Smooth muscle cell (in vitro differentiated cells): ENCODE measurements at regions not wholly inside any gene's neighbourhood (a gene's known extent, or its start where the extent isn't known, plus 50 kb on each side); places are given as distances from the start of the nearest gene placed in this dataset.

Source experiments
- DNase-seq: peaks from one replicate; lab custom pipeline; 2025; ENCODE audit not compliant: unreplicated experiment; lab: John Stamatoyannopoulos, UW
- H2AFZ ChIP-seq: fragments of 200-600 bp; sonication (generic); 2 replicates; pipeline ENCODE4 v1.6.0; 2016; ENCODE audit warnings: antibody characterized with exemption, low read depth, mild to moderate bottlenecking
- H3F3A ChIP-seq: fragments of 200-600 bp; sonication (generic); 2 replicates; pipeline ENCODE4 v1.6.0; 2017; ENCODE audit warnings: antibody characterized with exemption, low read depth
- H3K27ac ChIP-seq: fragments of 200-600 bp; sonication (generic); 2 replicates; pipeline ENCODE4 v1.5.1; 2016; ENCODE audit warnings: low read depth, mild to moderate bottlenecking
- H3K27me3 ChIP-seq: fragments of 200-600 bp; sonication (generic); 2 replicates; pipeline ENCODE4 v1.6.1; 2016; ENCODE audit warnings: low read depth, mild to moderate bottlenecking
- H3K36me3 ChIP-seq: fragments of 200-600 bp; sonication (generic); 2 replicates; pipeline ENCODE4 v1.5.1; 2016; ENCODE audit warnings: low read depth
- H3K4me1 ChIP-seq: fragments of 200-600 bp; sonication (generic); 2 replicates; pipeline ENCODE4 v1.5.1; 2016; ENCODE audit warnings: low read depth
- H3K4me2 ChIP-seq: fragments of 200-600 bp; sonication (generic); 2 replicates; pipeline ENCODE4 v1.6.0; 2016; ENCODE audit warnings: mild to moderate bottlenecking
- H3K4me3 ChIP-seq: fragments of 200-600 bp; sonication (generic); 2 replicates; pipeline ENCODE4 v1.5.1; 2016; ENCODE audit warnings: mild to moderate bottlenecking
- H3K79me2 ChIP-seq: fragments of 200-600 bp; sonication (generic); 2 replicates; pipeline ENCODE4 v1.6.0; 2016; ENCODE audit warnings: low read depth, mild to moderate bottlenecking
- H3K9ac ChIP-seq: fragments of 200-600 bp; sonication (generic); 2 replicates; pipeline ENCODE4 v1.6.0; 2016; ENCODE audit warnings: low read depth
- H3K9me3 ChIP-seq: fragments of 200-600 bp; sonication (generic); replicated peaks from 2 replicates; pipeline ENCODE4 v1.5.1; 2016; ENCODE audit warnings: low read depth
- H4K20me1 ChIP-seq: fragments of 200-600 bp; sonication (generic); 2 replicates; pipeline ENCODE4 v1.6.0; 2016; ENCODE audit warnings: low read depth
- CTCF ChIP-seq: fragments of 200-600 bp; sonication (generic); IDR thresholded peaks from 2 replicates; pipeline ENCODE4 v1.5.1; 2017; ENCODE audit warnings: borderline replicate concordance, mild to moderate bottlenecking, antibody characterized with exemption; ENCODE audit not compliant: insufficient read depth, poor library complexity, severe bottlenecking
- WGBS: methylation state at CpG from one replicate; pipeline ENCODE4 v1.1.7; 2016; ENCODE audit warnings: low lambda C conversion rate; 5-methylcytosine and 5-hydroxymethylcytosine counted together

DNA sequence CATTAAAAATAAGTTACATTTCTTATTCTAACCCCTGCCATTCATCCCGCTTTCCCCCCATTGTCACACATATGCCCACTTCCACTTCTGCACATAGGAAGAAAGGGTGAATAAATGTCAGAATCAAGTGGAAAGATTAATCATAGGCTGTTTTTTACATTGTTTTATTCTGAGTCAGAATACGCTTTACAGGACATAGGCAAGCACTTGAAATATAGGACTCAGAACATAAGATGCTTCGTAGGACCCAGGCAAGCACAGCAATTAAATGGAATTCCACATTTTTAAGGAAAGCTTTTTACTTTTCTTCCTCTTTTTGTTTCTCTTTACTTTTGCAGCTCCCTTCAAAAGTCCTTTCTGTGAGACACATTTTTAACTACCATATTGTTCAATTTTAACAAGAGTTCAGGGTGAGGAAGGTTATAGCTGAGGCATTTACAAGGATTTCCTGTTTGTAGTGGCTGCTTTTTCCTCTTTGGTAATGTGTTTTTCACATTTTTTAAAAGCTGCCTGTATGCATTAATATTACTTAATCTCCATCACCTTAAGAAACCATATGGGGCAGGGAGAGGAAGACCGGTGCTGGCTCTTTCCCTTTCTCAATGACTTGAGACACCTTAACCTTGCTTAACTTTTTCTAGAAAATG is 130.0 kb downstream of the TES start:
- DNase-seq = no peak
- Histone ChIP-seq H4K20me1 (no peaks in the 10 kb centered on the region), H3F3A (no peaks in the 10 kb centered on the region), H3K79me2 (no peaks in the 10 kb centered on the region), H2AFZ (no peak overlapping the region), H3K27me3 (no peaks in the 10 kb centered on the region), H3K9ac (no peak overlapping the region), H3K9me3 (no peaks in the 10 kb centered on the region), H3K27ac (no peak overlapping the region), H3K4me3 (no peak overlapping the region), H3K36me3 (no peaks in the 10 kb centered on the region), H3K4me1 (no peaks in the 10 kb centered on the region), H3K4me2 (no peak overlapping the region)
- no peak for TF ChIP-seq CTCF
- WGBS = 81% methylated on average over 4 of the region's 4 CpGs

- Histone ChIP-seq H3K9me3 (no peaks in the 10 kb centered on the region), H3K27ac (no peak overlapping the region), H3K27me3 (no peaks in the 10 kb centered on the region), H3K4me1 (no peaks in the 10 kb centered on the region), H3K4me3 (no peak overlapping the region), H3F3A (no peaks in the 10 kb centered on the region), H2AFZ (no peak overlapping the region), H3K9ac (no peak overlapping the region), H3K36me3 (no peaks in the 10 kb centered on the region), H3K4me2 (no peak overlapping the region), H4K20me1 (no peaks in the 10 kb centered on the region), H3K79me2 (no peaks in the 10 kb centered on the region)
- no peak for DNase-seq
- TF ChIP-seq CTCF = no peak
- 93% methylated on average over 9 of the region's 9 CpGs for WGBS
Observed at GRCh38 chr7:116340943-116341907, 130.9 kb downstream of the TES start.

- Histone ChIP-seq H3F3A (no peaks in the 10 kb centered on the region), H3K27me3 (no peaks in the 10 kb centered on the region), H3K36me3 (no peaks in the 10 kb centered on the region), H3K9ac (no peak overlapping the region), H4K20me1 (no peaks in the 10 kb centered on the region), H2AFZ (no peak overlapping the region), H3K79me2 (no peaks in the 10 kb centered on the region), H3K4me2 (no peak overlapping the region), H3K27ac (no peak overlapping the region), H3K4me3 (no peak overlapping the region), H3K4me1 (no peaks in the 10 kb centered on the region), H3K9me3 (no peaks in the 10 kb centered on the region)
- TF ChIP-seq CTCF = no peak
- no peak for DNase-seq
Observed at GRCh38 chr7:116342125-116342524, 131.8 kb downstream of the TES start.
